SK-N-SH treated with all-trans-retinoic acid at 6 μM for 48 hours (cell line): ENCODE measurements at regions not wholly inside any gene's neighbourhood (a gene's known extent, or its start where the extent isn't known, plus 50 kb on each side); places are given as distances from the start of the nearest gene placed in this dataset.

Experiments used
- ATAC-seq: fragments of 200-7000 bp; cut with Tn5 transposase; 3 replicates; pipeline ENCODE4 v1.9.1; 2020; ENCODE audit warnings: mild to moderate bottlenecking, moderate library complexity
- ARNTL ChIP-seq: fragments of 450-650 bp; formaldehyde crosslinking; IDR thresholded peaks from 2 replicates; pipeline ENCODE4 v1.5.0; 2020; ENCODE audit warnings: low read depth, mild to moderate bottlenecking, moderate library complexity, borderline replicate concordance
- BACH2 ChIP-seq: fragments of 250-450 bp; sonication (Bioruptor Pico); IDR thresholded peaks from 2 replicates; pipeline ENCODE4 v1.9.0; 2021; ENCODE audit warnings: mild to moderate bottlenecking, borderline replicate concordance
- CREB5 ChIP-seq: fragments of 250-450 bp; sonication (Bioruptor Pico); IDR thresholded peaks from 2 replicates; pipeline ENCODE4 v1.5.1; 2020; ENCODE audit warnings: low read depth, mild to moderate bottlenecking, moderate library complexity
- CSDC2 ChIP-seq: fragments of 250-450 bp; sonication (Bioruptor Pico); IDR thresholded peaks from 2 replicates; pipeline ENCODE4 v1.5.0; 2020; ENCODE audit warnings: mild to moderate bottlenecking, moderate library complexity
- ESRRG ChIP-seq: fragments of 250-450 bp; sonication (Bioruptor Pico); IDR thresholded peaks from 2 replicates; pipeline ENCODE4 v1.6.1; 2021; ENCODE audit warnings: mild to moderate bottlenecking
- GLIS3 ChIP-seq: fragments of 250-450 bp; sonication (Bioruptor Pico); IDR thresholded peaks from 2 replicates; pipeline ENCODE4 v1.5.0; 2020; ENCODE audit warnings: mild to moderate bottlenecking, moderate library complexity
- ISL1 ChIP-seq: fragments of 250-450 bp; sonication (Bioruptor Pico); IDR thresholded peaks from 2 replicates; pipeline ENCODE4 v2.1.2; 2022; ENCODE audit warnings: mild to moderate bottlenecking, moderate library complexity
- OSR1 ChIP-seq: fragments of 250-450 bp; sonication (Bioruptor Pico); IDR thresholded peaks from 2 replicates; pipeline ENCODE4 v1.8.0; 2022; ENCODE audit warnings: moderate library complexity, mild to moderate bottlenecking, inconsistent platforms
- POU6F1 ChIP-seq: fragments of 250-450 bp; sonication (Bioruptor Pico); IDR thresholded peaks from 2 replicates; pipeline ENCODE4 v1.8.0; 2021; ENCODE audit warnings: low read depth, mild to moderate bottlenecking, moderate library complexity, borderline replicate concordance
- PPARA ChIP-seq: fragments of 250-450 bp; sonication (Bioruptor Pico); IDR thresholded peaks from 2 replicates; pipeline ENCODE4 v1.5.0; 2020; ENCODE audit warnings: mild to moderate bottlenecking, borderline replicate concordance
- RARB ChIP-seq: fragments of 250-450 bp; sonication (Bioruptor Pico); IDR thresholded peaks from 2 replicates; pipeline ENCODE4 v1.8.0; 2021; ENCODE audit warnings: mild to moderate bottlenecking, moderate library complexity
- SNAI2 ChIP-seq: fragments of 250-450 bp; sonication (Bioruptor Pico); IDR thresholded peaks from 2 replicates; pipeline ENCODE4 v1.5.0; 2020; ENCODE audit warnings: mild to moderate bottlenecking, moderate library complexity
- TCF4 ChIP-seq: fragments of 250-450 bp; sonication (Bioruptor Pico); IDR thresholded peaks from 2 replicates; pipeline ENCODE4 v1.8.0; 2021; ENCODE audit warnings: mild to moderate bottlenecking, moderate library complexity, borderline replicate concordance
- TOX ChIP-seq: fragments of 250-450 bp; sonication (Bioruptor Pico); IDR thresholded peaks from 2 replicates; pipeline ENCODE4 v1.8.0; 2021; ENCODE audit warnings: mild to moderate bottlenecking, moderate library complexity, borderline replicate concordance
- ZC3H10 ChIP-seq: fragments of 250-450 bp; sonication (Bioruptor Pico); IDR thresholded peaks from 2 replicates; pipeline ENCODE4 v1.5.1; 2021; ENCODE audit warnings: mild to moderate bottlenecking, moderate library complexity
- ZFP3 ChIP-seq: fragments of 250-450 bp; sonication (Bioruptor Pico); IDR thresholded peaks from 2 replicates; pipeline ENCODE4 v1.5.0; 2020; ENCODE audit warnings: mild to moderate bottlenecking, moderate library complexity
- ZFP30 ChIP-seq: fragments of 450-650 bp; formaldehyde crosslinking; IDR thresholded peaks from 2 replicates; pipeline ENCODE4 v1.5.0; 2022; ENCODE audit warnings: mild to moderate bottlenecking, moderate library complexity
- ZNF70 ChIP-seq: fragments of 450-650 bp; formaldehyde crosslinking; IDR thresholded peaks from 2 replicates; pipeline ENCODE4 v1.5.0; 2020; ENCODE audit warnings: mild to moderate bottlenecking, moderate library complexity
- ZNF8 ChIP-seq: fragments of 450-650 bp; formaldehyde crosslinking; IDR thresholded peaks from 2 replicates; pipeline ENCODE4 v1.5.0; 2020; ENCODE audit warnings: mild to moderate bottlenecking, moderate library complexity
- TF ChIP-seq, protein P1 (sequence below): fragments of 250-450 bp; sonication (Bioruptor Pico); IDR thresholded peaks from 2 replicates; pipeline ENCODE4 v1.5.1; 2021; ENCODE audit warnings: mild to moderate bottlenecking, moderate library complexity

DNA sequence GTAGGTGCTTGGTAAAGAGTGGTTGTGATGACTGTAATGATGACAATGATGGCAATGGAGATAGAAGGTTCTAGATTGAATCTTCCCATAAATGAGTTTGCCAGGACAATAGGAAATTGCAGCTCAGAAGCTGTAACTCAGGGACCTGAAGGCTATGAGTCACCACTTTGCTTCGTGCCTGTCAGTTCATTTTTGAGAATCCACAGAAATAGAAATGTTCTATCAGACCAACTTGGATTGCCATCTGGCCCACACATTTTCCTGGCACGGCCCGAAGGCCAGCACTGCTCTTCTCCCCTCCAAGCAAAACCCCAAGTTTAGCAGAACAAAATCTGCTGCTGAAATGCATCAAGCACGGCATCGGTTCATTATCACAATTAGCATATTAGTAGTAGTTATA lies 1127.0 kb downstream of the BCL11B start:
- TF ChIP-seq ISL1 (0 out of 2 replicates have a peak, but pooled peaks have one; percentile 9), ARNTL (CRISPR knock-in tag) (no peak), RARB (CRISPR knock-in tag) (no peak)
- ATAC-seq = no peak

DNA sequence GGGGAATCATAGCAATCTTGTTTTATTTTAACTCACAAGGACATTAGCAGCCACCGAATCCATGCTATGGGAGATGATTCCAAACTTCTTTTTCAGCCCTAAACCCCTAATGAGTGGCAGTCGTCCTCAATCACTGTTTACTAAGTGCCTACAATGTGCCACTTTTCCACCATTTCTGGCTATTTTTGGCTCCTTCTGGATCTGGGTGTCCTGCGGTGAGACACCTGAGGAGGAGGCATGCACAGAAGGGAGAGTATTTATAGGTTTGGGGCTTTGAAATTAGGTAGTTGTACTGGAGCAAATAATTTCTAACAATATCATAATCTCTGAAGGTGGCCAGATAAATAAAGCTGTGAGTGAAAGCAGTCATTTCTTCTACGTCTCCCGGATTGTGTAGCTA lies 1125.6 kb downstream of the BCL11B start:
- no peak for TF ChIP-seq POU6F1
- TF ChIP-seq, protein P1, sequence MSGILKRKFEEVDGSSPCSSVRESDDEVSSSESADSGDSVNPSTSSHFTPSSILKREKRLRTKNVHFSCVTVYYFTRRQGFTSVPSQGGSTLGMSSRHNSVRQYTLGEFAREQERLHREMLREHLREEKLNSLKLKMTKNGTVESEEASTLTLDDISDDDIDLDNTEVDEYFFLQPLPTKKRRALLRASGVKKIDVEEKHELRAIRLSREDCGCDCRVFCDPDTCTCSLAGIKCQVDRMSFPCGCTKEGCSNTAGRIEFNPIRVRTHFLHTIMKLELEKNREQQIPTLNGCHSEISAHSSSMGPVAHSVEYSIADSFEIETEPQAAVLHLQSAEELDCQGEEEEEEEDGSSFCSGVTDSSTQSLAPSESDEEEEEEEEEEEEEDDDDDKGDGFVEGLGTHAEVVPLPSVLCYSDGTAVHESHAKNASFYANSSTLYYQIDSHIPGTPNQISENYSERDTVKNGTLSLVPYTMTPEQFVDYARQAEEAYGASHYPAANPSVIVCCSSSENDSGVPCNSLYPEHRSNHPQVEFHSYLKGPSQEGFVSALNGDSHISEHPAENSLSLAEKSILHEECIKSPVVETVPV = no peak
- no peak for TF ChIP-seq ZFP3 (CRISPR knock-in tag)
- no peak for TF ChIP-seq ESRRG
- no peak for TF ChIP-seq GLIS3 (CRISPR knock-in tag)
- no peak for TF ChIP-seq ZC3H10 (CRISPR knock-in tag)
- TF ChIP-seq CSDC2 (CRISPR knock-in tag) = no peak
- TF ChIP-seq ISL1 = no peak
- TF ChIP-seq SNAI2 = no peak
- TF ChIP-seq CREB5 (CRISPR knock-in tag) = no peak
- TF ChIP-seq ARNTL (CRISPR knock-in tag) = no peak
- TF ChIP-seq OSR1 (CRISPR knock-in tag) = no peak
- TF ChIP-seq TCF4 (CRISPR knock-in tag) = no peak
- no peak for ATAC-seq

DNA sequence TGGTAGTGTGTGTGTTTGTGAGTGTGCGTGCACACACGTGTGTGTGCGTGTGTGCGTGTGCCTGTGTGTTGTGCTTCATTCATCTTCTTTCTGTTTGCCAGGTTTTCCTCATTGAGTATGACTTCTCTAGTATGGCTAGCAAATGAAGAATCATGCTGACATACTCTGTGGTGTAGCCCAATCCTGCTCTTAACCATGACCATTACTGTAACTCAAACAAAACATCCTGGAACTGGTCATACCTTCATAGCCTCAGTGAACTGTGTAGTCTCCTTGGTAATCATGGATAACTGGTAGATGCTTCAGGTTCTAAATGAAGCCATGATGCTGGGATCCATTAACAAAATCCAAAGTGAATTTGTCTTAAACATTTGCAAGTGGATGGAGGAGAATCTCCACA lies 1117.7 kb downstream of the BCL11B start:
- ATAC-seq = no peak
- TF ChIP-seq ISL1 (no peak), GLIS3 (CRISPR knock-in tag) (no peak), TCF4 (CRISPR knock-in tag) (no peak), CREB5 (CRISPR knock-in tag) (no peak), ZFP30 (no peak), SNAI2 (no peak), ZFP3 (CRISPR knock-in tag) (no peak), TOX (no peak)

DNA sequence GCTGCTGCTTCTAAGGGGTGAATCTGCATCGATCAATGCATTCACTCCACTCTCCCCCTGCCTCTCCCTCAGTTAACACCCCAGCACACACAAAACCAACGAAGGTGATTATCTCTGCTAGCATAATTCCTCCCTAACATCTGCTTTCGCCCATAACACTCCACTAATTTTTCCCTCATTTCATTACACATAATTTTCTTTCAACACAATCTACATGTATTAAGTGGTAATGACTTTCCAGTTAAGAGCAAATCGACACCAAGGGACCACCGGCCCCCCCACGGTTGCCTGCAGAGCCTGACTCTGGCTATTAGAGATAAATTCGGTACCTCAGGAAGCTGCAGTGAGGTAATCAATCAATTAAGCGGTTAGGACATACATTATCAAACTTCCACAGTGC lies 1115.6 kb downstream of the BCL11B start:
- no peak for ATAC-seq
- TF ChIP-seq ZNF70 (CRISPR knock-in tag) = no peak
- no peak for TF ChIP-seq PPARA
- no peak for TF ChIP-seq TCF4 (CRISPR knock-in tag)
- no peak for TF ChIP-seq ISL1
- TF ChIP-seq ARNTL (CRISPR knock-in tag) = no peak
- TF ChIP-seq POU6F1 = no peak
- no peak for TF ChIP-seq BACH2
- no peak for TF ChIP-seq GLIS3 (CRISPR knock-in tag)
- TF ChIP-seq RARB (CRISPR knock-in tag) = no peak
- no peak for TF ChIP-seq CREB5 (CRISPR knock-in tag)
- no peak for TF ChIP-seq ZNF8 (CRISPR knock-in tag)
- no peak for TF ChIP-seq OSR1 (CRISPR knock-in tag)
